ENCODE measurements at regions not wholly inside any gene's neighbourhood (a gene's known extent, or its start where the extent isn't known, plus 50 kb on each side); places are given as distances from the start of the nearest gene placed in this dataset.
"Not testable (repeated sequence)": the region's sequence is repeated elsewhere in the genome, so short reads cannot be mapped to it uniquely, and the experiment has no call there.

DNA sequence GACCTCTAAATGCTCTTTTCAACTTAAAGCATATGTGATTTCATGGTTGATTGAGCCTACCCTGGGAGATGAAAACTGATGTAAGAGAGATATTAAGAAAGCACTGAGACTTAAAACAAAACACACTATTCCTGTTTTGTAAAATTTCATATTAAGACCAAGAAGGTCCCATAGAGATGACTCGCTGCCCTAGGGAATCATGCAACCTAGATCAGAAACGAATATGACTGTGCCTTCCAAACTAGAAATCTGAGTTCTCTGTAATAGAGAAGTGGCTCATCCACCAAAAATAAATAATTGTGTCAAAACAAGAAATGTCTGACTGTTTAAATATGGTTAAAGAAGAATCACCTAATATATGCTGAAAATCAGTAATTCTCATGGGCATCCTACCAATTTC, 776.8 kb upstream of the SOX11 start:
- DNase-seq (ENCODE audit: low read depth in 2 of 2), result no peak

DNA sequence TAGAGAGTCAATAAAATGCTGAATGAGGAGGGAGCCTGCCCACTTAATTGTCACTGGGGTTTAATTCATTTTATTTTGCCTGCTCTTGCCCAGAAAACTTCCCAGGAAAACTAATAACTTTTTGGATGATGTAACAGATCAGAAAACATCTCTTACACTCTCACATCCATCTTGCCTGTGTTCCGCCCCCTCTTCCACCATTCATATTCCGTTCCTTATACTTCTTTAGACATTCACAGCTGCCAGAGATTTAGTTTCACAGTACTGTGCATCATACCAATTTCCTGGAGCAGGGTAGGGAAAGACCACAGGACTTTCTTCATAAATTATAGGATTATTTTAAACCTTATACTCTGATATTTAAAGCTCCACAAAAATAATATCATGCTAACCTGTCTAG, 776.1 kb upstream of the SOX11 start:
- DNase-seq (ENCODE audit: low read depth in 2 of 2), result no peak

DNA sequence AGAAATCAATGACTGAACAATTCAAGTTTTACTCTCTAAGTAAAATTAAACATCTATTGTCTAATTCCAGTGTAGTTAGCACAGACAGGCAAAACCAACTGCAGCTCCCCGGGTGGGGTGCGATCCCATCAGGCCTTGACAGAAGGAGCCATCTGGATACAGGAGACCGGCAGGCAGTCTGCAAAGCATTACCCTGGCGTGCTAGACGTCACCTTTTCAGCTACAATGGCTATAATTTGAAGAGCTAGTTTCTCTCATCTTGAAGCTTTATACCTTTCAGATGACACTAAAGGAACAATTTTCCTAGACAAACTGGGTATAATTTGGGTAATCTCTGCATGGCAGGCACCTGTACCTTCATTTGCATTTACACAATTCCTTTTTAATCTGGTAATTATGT, 761.5 kb upstream of the SOX11 start:
- DNase-seq (ENCODE audit: low read depth in 2 of 2), result no peak

DNA sequence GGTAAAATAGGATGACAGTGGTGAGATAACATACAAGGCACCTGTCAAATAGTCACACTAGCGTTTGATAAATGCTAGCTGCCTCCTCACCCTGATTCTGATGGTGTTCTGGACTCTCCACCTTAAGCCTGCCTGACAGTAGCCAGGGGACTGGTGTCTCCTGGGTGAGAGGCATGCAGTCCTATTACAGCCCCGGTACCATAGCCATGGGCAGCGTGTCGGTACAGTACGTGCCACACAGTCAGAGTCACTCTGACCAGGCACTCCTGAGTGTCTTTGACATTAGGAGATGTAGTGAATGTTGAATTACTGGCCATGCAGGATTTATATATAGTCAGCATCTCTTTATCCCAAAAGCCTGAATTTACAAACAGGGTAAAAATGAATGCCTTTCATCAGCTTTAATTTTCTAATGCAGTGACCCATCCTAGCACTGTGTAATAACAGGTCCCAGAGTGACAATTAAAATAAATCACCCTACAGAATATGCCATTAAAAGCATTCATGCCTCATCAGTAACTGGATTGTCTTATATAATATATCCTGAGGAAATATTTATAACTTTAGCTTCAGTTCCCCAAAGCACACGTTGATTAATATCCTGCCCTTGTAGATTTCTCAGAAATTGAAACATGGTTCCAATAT, 760.3 kb upstream of the SOX11 start:
- DNase-seq (ENCODE audit: low read depth in 2 of 2), result no peak

DNA sequence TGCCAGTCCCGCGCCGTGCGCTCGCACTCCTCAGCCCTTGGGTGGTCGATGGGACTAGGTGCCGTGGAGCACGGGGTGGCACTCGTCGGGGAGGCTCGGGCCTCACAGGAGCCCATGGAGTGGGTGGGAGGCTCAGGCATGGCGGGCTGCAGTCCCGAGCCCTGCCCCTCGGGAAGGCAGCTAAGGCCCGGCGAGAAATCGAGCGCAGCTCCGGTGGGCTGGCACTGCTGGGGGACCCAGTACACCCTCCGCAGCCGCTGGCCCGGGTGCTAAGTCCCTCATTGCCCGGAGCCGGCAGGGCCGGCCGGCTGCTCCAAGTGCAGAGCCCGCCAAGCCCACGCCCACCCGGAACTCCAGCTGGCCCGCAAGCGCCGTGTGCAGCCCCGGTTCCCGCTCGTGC, 756.9 kb upstream of the SOX11 start:
- not testable (repeated sequence) for DNase-seq (ENCODE audit: low read depth in 2 of 2)

DNA sequence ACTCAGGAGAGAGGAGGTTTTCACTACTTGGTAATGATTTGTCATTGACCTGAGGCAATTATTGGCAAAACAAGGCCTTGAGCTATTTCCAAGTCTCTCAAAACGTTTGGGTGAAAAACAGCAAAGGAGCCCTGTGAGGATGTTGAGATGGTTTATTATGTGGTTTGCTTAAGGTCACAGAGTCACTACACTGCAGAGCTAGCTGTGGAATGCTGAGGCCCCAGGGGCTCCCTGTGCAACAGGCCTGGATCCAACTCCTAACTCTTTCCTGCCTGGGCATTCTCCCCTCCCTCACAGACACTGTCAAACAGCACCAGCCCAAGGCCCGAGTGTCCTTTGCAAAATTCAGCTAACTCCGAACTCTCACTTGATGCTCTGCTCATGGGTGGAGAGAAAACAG, 754.6 kb upstream of the SOX11 start:
- no peak for DNase-seq (ENCODE audit: low read depth in 2 of 2)

DNA sequence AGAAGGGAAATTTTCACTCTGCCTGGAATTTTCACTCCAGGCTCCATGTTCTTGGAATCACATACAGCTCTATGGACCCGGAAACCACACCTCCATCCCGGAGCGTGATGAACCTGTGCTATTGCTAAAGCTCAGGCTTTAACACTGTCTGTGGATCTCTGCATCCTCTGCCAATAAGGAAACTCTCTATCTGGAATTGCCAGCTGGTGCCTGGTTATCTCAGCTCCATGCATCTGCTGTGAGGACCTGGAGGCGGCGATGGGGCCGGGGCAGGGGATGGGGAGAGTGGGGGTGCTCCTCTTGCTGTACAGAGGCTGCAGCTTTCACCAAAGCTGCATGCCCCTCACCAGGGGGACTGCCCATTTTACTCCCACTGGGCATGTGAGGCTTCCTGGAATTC, 754.0 kb upstream of the SOX11 start:
- DNase-seq (ENCODE audit: low read depth in 2 of 2), result no peak

DNA sequence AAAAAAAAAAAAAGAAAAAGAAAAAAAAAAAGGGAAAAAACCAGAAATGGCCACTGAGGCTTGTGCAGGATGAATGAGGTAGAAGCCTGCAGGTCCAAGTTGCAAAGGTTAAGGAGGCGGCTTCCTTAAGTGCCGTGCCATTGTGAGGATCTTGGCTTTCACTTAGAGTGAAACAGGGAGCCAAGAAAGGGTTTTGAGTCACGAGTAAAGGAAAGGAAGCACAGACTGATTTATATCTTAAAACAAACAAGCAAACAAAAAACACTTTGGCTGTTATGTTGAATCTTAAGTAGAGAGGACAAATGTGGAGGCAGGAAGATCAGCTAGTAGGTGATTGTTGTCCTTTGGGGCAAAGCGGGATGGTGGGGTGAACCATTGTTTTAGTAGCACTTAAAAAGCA, 749.7 kb upstream of the SOX11 start:
- no peak for DNase-seq (ENCODE audit: low read depth in 2 of 2)

DNA sequence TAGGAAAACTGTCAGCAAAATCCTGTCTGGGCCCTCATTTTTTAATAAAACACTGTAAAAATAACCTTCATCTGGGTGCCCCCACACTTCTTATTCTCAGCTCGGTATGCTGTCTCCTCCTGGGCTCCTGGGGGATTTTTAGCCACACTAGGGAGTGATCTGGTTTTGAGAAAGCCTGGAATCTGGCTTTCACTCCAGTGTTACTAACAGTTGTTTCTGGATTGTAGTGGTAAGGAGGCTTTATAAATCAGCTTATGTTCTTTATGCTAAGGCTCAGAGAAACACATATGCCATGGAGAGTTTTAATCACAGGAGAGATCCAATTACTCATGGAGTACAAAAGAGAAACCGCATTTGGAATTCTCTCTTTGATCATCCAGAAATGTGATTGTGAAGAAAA, 744.3 kb upstream of the SOX11 start:
- no peak for DNase-seq (ENCODE audit: low read depth in 2 of 2)

DNA sequence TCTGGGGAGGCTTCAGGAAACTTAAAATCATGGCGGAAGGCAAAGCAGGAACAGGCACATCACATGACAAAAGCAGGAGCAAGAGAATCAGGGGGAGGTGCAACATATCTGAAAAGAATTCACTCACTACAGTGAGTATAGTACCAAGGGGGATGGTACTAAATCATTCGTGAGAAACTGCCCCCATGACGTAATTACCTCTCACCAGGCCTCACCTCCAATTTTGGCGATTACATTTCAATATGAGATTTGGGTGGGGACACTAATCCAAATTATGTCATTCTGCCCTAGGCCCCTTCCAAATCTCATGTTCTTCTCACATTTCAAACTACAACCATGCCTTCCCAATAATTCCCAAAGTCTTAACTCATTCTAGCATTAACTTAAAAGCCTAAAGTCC, 740.8 kb upstream of the SOX11 start:
- no peak for DNase-seq (ENCODE audit: low read depth in 2 of 2)

DNA sequence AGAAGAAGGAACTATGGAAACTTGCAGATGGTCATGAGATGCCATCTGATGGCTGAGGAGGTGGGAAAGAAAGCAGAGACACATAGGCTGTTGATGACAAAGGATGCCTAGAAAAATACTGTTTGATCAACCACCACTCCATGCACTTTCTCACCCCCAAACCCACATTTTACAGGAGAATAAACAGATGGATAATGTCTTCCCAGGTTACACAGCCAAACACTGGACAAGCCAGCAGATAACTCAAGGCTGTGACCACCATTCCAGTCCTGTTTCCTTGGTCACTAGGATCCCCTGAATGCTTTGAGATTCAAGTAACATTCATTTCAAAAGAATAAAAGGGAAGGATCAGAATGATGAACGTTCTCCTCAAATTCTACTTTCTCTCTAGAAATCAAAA, 733.0 kb upstream of the SOX11 start:
- no peak for DNase-seq (ENCODE audit: low read depth in 2 of 2)

DNA sequence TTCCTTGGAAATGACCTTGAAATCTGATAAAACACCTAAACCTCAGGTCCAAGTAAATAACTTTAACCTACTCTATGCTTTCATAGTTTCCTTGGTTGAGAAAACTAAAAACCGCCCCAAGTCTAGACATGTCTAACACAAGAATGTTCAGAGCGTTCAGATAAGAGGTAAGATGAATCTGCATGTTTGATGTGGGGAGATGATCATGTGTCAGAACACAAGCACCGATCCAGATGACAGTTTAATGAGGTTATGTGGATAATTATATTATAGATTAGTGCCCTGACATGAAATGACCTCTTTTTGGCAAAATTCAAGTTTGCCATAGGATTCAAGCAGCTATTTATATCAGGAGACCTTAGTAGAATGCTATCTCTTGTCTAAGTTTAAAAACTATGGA, 729.8 kb upstream of the SOX11 start:
- DNase-seq (ENCODE audit: low read depth in 2 of 2), result no peak

DNA sequence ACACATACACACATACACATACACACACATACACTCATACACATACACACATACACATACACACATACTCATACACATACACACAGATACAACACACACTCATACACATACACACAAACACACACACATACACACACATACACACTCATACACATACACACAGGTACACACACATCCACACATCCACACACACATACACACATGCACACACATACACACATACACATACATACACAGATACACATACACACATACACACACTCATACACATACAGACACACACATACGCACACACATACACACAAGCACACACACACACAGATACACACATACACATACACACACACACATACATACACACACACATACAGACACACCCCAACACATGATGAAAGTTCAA, 729.1 kb upstream of the SOX11 start:
- DNase-seq (ENCODE audit: low read depth in 2 of 2), result no peak

DNA sequence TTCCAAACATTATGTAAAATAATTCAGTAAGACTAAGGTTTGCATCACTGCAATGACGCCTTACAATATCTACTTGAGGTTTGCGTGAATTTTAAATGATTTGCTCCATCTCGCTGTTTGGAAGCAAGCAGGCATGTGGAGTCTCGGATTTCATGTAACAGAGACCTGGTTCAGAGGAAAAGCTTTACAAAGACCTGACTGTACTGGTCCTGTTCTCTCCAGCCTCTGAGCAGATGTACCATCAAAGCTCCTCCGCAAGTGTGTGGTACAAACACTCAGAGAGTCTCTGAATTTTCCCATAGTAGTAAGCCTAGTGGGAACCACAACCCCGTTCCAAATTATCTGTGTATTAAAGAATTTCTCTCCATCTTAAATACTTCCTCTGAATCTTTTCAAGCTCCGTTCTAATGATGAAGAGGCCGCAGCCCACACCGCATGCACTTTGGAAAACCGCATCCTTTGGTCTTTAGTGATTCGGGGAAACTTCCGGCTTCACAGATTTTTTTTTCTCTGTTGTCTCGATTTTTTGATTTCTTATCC, 728.1 kb upstream of the SOX11 start:
- DNase-seq (ENCODE audit: low read depth in 2 of 2), result no peak

DNA sequence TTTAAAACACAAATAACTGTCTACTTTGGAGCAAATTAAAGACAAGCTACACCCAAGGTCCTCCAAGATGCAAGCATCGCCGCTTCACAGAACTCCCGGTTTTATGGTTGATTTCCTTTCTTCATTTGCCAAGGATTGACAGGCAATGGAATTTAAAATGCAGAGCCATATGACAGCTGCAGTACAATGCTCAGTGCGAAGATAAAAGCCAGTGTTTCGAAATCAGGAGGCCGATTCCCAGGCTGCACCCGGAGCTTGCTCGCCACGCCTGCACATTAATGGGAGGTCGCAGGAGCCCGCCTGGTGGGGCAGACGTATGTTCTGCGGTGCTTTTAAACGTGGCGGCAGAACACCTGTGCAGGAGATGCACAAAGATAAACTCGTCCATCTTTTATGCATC, 727.6 kb upstream of the SOX11 start:
- DNase-seq (ENCODE audit: low read depth in 2 of 2), result no peak

DNA sequence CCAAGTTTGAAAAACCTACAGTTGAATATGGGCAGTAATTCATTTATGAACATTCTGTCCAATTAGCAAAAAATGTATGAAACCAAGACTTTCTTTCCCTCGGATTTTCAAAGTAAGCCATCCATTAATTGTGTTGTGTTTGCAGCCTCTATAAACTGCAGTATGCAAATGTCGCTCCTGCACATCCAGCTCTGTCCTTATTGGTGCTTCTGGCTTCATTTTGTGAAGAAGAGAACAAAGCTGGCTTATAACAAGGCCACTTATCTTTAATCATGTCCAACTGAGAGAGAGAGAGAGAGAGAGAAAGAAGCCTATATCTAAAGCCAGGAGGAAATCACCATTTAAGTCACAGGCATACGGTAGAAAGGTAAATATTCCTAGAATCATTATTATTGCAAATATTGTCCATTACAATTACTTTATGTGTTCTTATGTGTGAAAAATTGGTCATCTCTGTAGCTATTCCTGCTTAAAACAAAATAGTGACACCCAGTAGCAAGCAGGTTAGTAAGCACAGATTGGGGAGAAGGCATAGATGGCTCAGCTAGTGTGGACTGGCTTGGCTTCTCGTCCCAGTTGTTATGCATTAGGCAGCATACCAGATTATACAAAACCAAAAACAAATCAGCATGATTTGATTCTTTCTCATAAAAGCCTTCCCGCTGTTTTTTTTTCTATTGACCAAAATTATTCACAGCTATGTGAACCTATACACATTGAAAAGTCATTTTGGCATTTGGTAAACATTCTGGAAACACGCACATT, 726.4 kb upstream of the SOX11 start:
- DNase-seq (ENCODE audit: low read depth in 2 of 2), result no peak

DNA sequence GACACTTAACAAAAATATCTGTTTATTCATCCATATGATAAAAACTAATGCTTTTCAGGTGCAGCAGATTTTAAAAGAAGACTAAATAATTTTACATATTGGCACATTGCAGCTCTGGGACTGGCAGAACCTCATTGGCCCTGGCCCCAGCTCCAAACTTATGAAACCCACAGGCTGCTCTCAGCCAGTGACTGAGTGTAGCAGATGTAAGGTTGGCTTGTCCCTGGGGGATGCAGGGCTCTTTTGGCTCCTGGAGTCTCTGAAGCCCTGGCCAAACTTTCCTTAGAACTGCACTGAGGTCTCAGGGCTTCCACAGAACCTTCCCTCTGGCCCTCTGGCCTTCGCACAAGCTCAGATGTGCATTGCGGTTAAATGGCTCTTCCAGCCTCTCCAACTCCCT, 725.0 kb upstream of the SOX11 start:
- DNase-seq (ENCODE audit: low read depth in 2 of 2), result no peak

DNA sequence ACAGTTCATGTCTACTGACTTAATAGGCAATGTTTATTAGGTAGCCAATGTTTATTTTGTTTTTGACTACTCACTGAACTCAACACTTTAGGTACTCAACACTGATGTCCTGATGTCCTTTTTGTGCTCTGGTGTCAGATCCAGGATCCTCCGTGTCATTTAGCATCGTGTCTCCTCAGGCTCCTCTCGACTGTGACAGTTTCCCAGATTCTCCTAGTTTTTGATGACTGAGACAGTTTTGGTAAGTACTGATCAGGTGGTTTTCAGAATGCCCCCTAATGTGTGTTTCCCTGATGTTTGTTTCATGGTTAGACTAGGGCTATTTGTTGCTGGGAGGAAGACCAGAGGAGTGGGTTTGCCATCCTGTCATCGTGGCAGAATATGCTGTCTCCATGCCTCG, 719.7 kb upstream of the SOX11 start:
- DNase-seq (ENCODE audit: low read depth in 2 of 2), result no peak

DNA sequence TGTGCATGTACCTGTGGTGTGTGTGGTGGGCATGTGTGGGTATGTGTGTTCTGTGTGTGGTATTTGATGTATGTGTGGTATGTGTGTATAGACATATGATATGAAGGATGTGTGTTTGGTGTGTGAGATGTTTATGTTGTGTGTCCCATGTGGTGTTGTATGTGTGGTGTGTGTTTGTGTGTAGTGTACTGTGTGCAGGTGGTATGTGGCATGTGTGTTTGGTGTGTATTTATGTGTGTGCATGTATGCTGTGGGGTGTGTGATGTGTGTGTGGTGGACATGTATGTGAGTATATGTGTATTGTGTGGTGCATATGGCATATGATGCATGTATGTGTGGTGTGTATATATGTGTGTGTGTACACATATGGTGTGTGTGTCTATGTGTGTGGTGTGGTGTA, 718.8 kb upstream of the SOX11 start:
- no peak for DNase-seq (ENCODE audit: low read depth in 2 of 2)

DNA sequence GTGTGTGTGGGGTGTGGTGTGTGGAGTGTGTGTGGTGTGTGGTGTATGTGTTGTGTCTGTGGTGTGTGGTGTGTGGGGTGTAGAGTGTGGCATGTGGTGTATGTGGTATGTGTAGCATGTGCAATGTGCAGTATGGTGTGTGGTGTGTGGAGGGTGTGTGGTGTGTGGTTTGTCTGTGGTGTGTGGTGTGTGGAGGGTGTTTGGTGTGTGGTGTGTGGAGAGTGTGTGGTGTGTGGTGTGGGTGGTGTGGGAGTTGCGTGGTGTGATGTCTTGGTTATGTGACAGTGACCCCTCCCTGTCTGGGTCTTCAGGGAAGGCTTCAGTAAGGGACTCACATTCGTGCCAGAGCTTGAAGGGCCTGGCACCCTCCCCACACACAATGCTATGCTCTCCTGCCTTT, 718.2 kb upstream of the SOX11 start:
- no peak for DNase-seq (ENCODE audit: low read depth in 2 of 2)

DNA sequence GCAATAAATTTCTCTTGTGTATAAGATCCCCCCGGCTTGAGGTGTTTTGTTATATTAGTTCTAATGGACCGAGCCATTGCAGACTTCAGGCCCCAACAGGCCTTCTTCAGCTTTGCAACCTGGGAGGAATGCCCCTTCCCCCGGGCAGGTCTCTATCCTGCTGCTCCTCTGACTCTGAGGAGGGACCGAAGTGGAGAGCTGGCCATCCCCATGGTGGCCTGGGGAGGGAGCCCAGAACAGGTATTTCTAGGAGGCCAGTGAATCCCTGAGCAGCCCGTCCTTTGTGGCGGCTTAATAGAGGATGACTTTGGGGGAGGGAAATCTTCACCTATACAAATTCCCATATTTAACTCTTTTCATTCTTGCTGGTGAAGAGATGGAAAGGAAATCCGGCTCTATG, 715.8 kb upstream of the SOX11 start:
- no peak for DNase-seq (ENCODE audit: low read depth in 2 of 2)

DNA sequence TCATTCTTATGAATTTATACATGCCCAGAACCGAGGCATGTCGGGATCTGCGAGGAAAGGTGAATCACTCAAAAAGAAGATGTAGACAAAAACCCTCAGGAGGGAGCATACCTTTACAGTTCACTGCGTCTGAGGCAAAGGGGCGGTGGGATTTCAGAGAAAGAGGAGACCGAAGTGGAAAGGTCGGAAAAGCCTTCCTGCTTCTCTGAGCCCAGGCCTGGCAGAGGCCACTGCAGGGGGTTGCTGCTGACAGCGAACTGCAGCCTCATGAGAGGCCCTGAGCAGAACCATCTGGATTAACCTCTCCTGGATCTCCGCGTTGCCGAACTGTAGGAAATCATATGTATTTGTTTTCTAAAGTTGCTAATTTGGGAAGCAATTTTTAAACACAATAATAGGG, 713.1 kb upstream of the SOX11 start:
- no peak for DNase-seq (ENCODE audit: low read depth in 2 of 2)

DNA sequence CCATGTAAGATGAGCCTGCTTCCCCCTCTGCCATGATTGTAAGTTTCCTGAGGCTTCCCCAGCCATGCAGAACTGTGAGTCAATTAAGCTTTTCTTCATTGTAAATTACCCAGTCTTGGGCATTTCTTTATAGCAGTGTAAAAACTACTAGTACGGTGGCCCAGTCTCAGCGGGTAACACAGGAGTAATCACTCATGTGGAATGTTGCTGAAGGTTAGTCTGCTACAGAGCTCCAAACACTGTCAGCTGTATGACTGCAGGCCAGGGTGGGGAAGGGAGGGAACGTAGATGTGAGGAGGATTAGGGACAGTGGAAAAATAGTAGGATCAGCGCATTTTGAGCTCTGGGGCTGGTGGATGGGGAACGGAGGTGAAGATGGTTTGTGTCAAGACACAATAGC, 711.2 kb upstream of the SOX11 start:
- DNase-seq (ENCODE audit: low read depth in 2 of 2), result no peak

Data from stimulated activated CD4-positive, alpha-beta T cell treated with anti-CD3 and anti-CD28 coated beads, Interleukin-12 subunit alpha, Interleukin-12 subunit beta, amount 100 ng/mL, for 24 hours (primary cell).